HG02852 (cell line): ENCODE measurements at regions not wholly inside any gene's neighbourhood (a gene's known extent, or its start where the extent isn't known, plus 50 kb on each side); places are given as distances from the start of the nearest gene placed in this dataset.
"Not testable (repeated sequence)": the region's sequence is repeated elsewhere in the genome, so short reads cannot be mapped to it uniquely, and the experiment has no call there.

Experiments
- ATAC-seq: cut with Tn5 transposase; IDR thresholded peaks from one replicate; pipeline ENCODE4 v1.9.1; 2021; ENCODE audit warnings: mild to moderate bottlenecking, moderate library complexity; ENCODE audit not compliant: unreplicated experiment

DNA sequence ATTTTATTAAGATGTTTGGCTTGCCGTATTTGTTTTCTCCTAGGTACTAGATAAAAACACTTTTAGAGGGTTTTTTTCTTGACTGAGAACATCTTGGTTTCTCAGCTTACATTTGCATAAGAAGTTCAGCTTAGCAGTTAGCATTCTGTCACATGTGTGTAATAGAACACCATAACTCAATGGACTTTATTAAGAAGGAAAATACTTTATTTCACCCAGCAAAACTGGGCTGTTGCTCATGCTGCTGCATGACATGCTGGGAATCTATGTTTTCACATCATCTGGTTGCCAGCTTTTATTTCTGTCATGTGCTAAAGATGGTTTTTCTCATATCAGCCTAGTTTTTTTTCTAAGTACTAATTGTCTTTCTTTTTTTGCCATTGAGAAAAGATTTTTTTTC is 144.6 kb downstream of the UTRN start:
- no peak for ATAC-seq

DNA sequence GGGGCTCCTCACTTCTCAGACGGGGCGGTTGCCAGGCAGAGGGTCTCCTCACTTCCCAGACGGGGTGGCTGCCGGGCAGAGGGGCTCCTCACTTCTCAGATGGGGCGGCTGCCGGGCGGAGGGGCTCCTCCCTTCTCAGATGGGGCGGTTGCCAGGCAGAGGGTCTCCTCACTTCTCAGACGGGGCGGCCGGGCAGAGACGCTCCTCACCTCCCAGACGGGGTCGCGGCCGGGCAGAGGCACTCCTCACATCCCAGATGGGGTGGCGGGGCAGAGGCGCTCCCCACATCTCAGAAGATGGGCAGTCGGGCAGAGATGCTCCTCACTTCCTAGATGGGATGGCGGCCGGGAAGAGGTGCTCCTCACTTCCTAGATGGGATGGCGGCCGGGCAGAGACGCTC is 148.3 kb downstream of the UTRN start:
- not testable (repeated sequence) for ATAC-seq

DNA sequence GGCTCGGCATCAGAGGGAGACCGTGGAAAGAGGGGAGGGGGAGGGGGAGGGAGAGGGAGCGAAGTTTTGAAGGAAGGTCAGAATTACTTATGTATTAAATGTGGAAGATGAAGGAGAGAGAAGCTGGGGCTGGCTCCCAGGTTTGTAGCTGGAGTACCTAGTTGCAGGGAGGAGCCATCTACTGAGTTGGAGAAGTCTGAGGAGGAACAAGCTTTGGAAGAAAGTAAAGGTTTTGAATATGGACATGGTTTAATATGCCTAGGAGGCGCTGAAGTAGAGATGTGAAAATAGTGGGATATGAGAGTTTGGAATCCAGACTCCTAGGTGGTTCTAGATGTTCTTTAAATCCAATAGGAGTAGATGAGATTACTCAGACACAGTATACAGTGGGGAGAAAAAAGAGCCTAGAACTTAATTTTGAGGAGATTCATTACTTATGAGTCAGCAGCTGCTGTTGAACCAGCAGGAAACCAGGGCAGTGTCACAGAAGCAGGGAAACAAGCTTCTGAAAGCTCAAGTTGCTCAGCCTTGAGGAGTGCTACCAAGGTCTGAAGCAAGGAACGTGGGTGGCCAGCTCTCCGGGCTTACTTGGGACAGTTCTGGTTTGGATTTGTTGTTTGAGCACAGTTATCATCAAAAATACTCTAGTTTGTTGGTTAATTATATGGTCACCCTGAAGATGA is 149.3 kb downstream of the UTRN start:
- ATAC-seq: no peak

DNA sequence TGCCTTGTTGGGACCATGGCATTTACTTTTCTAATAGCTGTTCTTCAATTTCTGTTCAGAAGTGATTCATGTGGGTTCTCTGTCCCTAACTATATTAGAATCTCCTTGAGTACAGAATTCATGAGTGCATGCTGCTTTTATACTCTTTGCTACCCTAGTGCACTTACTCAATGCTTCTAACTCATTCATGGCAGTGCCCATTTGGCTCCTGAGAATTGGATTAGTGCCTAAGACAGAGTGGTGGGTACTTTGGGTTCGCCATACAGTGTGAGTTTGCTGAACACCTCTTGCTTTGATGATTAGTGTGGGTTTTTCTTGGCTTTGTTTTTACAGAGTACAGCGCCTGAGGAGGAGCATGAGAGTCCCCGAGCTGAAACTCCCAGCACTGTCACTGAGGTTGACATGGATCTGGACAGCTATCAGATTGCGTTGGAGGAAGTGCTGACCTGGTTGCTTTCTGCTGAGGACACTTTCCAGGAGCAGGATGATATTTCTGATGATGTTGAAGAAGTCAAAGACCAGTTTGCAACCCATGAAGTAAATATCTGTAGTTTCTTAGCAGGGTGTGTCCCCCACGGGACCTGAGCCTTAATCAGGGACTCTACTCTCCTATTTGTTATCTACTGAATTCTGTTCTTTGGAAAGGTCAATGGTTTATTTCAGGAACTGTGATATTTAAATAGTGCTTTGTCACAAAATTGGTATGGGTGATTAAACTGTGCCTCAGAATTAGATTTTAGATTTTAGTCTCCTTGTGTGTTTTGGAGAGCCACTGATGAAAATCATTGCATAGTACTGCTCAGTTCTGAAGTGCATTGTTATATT is 150.7 kb downstream of the UTRN start:
- no peak for ATAC-seq

DNA sequence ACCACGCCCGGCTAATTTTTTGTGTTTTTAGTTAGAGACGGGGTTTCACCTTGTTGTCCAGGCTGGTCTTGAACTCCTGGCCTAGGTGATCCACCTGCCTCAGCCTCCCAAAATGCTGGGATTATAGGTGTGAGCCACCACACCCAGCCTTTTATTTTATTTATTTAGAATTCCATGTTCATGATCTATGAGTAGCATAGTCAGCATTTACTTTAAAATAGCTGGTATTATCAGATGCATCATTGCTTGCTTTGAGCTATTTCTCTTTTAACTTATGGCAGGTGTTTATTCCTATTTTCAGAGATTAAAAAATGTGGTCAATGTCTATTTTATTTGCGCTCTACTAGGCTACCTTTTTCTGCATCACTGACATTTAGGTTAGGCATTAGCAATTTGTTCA is 152.0 kb downstream of the UTRN start:
- no peak for ATAC-seq

DNA sequence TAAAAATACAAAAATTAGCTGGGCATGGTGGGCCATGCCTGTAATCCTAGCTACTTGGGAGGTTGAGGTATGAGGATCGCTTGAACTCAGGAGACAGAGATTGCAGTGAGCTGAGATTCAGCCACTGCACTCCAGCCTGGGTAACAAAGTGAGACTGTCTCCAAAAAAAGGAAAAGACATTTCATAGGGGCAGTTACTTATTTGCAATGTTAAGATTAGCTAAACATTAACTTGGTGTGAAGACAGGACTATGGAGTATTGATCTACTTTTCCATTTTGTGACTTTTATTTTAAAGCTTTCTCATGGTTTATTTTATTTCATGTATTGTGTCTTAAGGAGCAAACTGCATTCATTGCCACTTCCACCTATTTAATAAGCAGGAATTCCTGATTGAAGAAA is 153.0 kb downstream of the UTRN start:
- no peak for ATAC-seq

DNA sequence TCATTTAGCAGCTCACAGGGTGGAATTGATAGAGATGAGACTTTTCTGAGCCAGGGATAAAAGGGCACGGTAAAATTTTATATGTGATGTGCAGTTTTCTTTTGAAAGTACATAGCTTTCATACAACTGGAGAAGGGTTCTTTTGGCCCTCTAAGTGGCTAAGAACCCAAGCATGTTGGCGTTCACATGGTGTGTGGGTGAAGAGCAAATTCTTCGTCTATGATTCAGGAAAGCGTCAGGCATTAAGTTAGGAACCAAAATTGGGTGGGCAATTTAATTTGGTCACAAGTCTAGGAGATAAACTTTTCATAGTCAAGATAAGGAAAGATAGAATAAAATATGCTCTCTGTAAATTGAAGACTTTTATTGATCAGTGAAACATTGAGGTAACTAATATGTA is 153.9 kb downstream of the UTRN start:
- no peak for ATAC-seq

DNA sequence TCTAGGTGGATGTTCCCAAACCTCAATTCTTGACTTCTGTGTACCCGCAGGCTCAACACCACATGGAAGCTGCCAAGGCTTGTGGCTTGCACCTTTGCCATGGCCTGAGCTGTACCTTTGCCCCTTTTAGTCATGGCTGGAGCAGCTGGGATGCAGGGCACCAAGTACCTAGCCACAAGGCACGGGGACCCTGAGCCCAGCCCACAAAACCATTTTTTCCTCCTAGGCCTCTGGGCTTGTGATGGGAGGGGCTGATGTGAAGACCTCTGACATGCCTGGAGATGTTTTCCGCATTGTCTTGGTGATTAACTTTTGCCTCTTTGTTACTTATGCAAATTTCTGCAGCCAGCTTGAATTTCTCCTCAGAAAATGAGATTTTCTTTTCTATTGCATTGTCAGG is 156.7 kb downstream of the UTRN start:
- ATAC-seq: not testable (repeated sequence)

DNA sequence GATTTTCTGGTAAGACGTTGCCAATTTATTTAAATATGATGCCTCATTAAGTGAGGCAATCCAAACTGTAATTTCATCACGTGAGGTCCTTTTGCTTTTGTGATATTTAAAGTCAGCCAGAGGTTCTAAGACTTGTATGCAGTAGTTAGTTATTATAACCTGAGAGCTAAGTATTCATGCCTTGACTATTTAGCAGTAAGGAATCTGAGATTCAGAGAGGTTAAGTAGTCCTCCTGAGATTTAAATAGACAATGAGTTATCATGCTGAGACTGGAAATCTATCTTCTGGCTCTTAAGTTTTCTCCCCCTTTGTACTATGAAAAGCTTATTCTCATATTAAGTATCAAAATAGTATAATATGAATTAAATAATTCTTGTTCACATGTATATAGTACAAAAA is 158.0 kb downstream of the UTRN start:
- ATAC-seq: no peak

DNA sequence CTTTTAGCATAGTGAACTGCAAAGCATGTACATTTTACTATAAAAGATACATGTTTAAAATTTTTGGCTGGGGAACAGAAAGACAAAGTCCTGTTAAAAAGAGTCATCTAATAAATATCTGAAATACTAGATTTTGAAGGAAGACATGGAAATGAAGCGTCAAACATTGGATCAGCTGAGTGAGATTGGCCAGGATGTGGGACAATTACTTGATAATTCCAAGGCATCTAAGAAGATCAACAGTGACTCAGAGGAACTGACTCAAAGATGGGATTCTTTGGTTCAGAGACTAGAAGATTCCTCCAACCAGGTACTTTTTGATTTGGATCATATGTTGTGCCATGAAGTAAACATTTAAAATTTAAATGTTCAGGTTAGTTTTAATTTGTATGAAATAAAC is 162.3 kb downstream of the UTRN start:
- ATAC-seq: no peak

DNA sequence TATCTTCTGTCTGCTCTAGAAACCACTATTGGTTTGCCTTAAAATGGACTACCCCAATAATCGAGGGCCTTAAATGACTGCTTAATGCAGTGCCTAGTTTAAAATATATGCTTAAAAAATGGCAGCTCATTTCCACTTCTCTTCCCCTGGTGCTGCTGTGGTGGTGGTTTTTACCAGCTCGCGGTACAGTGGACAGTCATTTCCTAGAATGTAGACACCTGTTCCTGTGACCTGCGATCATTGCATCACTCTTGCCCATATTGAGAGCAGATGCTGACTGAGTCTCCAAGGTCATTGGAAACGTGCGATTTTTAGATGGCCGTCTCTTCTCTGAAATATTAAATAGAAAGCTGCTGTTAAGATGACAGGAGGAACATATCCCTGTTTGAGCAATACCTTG is 164.1 kb downstream of the UTRN start:
- no peak for ATAC-seq

DNA sequence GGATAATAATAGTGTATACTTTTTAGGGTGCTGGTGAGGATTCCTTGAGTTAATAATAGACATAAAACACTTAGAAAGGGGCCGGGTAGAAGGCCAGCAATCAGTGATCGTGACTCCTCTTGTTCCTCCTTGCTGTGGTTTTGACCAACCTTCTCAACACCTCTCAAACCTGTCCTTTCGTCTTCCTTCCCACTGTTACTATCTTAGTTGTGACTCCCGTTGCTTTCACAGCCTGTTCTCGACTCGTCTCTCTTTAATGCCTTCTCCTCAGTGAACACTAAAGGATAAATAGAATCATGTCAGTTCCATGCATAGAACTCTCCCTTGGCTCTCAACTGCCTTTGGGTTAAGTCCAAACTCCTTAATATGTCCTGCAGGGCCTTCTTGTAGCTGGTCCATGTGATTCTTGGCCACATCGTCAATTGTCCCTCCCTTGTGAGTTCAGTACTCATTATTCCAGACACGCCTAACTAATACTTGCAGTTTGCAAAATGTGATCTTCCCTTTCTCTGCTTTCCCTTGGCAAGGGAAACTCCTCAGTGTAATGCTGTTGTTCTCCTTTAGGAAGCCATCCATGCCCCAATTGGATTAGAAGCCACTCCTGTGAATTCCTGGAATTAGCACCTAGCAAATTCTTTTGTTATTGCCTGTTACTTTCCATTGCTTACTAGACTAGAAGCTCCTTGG is 164.9 kb downstream of the UTRN start:
- no peak for ATAC-seq

DNA sequence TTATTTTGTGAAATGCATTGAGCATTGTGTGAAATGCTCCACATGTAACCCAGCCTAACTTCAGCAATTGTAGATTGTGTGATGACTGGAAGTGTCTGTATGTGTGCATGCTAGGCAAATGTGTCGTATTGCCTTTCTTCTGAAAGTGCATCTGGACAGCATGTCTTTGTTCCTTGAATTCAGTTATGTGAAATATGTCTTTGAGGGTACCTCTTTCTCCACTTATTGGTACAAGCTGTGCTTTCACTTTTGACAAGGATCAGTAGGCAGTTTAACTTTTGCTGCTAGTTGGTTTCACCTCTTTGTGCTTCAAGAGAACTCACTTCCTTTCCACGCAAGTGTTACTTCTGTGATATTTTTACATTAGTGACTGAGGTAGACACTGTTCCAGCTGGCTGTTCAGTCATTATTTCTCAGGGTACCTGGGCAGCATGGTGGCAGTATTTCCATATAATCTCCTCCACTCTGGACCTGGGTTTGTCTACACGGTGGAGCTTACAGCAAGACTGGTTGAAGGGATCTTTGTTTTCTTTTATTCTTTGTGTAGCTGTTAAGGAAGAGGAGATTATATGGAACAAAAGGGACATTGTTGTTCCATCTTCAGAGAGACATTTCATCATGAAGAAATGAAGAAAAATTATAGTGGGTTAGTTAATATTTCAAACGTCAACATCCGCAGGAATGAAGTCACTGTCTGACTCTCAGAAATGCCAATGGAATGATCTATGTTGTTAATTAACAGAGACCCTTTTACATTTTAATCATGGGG is 175.4 kb downstream of the UTRN start:
- ATAC-seq: peak; percentile 82

DNA sequence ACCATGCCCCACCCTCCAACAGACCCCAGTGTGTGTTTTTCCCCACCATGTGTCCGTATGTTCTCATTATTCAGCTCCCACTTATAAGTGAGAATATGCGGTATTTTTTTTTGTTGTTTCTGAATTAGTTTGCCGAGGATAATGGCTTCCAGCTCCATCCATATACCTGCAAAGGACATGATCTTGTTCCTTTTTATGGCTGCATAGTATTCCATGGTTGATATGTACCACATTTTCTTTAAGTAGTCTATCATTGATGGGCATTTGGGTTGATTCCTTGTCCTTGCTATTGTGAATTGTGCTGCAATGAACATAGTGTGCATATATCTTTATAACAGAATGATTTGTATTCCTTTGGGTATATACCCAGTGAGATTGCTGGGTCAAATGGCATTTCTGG is 176.9 kb downstream of the UTRN start:
- no peak for ATAC-seq

DNA sequence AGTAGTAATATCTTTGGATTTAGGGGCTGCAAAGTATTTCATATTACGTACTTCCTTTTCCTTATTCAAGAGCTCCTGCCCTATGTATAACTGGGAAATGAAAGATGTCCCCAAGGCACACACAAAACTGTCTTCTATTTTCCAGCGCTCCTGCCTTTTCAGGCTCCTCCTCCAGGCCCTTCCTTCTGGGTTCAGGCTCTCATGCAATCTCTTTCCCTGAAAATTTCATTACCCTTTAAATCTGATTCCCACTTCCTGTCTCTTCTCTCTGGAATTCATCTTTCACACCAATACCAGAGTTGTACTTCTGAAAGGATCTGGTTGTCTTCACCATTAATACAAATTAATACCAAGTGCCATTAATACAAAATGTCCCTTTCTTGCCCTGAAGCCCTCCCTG is 181.6 kb downstream of the UTRN start:
- ATAC-seq: no peak

DNA sequence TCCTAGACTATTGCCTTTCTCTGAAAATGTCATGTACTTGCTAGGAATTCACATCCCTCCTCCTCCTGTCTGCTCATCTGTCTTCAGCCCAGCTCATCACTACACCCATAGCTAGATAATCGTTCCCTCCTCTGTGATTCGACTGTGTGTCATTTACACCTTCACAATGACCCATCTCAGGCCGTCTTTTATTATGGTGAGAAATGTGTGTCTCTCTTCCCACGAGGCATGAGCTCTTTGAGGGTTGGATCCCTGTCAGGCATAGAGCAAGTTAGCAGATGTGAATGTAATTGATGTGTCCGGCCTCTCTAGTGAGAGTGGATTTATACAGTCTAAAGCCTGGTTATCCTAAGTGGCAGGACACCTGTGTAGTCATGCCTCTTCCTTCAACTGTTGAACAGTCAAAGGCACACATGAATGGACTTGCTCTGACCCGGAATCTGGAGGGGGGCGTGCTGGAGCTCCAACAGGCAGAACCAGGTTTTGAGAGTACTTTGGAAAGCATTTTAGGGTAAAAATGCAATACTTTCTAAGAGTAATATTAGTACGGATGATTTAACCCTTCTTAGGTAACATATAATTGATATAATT is 182.1 kb downstream of the UTRN start:
- no peak for ATAC-seq

DNA sequence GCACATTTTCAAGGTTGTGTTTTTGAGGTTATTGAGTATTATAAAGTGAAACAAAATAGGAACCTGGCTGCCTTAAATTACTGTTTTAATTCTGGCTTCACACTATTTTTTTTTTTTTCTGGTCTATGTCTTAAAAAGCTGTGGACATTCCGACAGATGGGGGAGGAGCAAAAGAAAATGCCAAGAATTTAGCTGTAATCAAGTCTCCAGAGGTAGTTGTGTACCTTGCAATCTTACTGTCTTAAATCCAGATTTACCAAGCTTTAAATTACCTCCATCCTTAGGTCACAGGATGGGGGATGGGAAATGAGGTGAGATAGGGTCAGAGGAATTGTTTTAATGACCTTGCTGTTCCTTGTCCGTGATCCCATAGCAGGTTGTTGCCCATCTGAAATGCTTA is 182.8 kb downstream of the UTRN start:
- ATAC-seq: no peak

DNA sequence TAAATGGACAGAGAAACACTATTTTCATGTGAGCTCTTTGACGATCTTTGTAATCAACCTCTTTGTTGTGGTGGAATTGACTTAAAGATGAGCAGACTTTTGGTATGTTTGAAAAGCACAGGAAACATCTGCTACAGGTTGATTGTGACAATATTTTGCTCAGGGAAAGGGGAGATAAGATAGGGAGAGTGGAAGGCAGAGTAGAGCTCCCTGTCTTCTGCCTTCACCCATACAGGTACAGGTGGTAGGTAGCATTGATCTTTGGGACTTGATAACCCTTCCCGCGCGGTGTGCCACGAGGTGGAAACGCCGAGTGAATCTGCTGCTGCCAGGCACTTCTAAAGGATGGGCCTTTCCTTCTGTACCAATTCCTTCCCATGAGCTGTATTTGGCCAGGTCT is 183.6 kb downstream of the UTRN start:
- no peak for ATAC-seq

DNA sequence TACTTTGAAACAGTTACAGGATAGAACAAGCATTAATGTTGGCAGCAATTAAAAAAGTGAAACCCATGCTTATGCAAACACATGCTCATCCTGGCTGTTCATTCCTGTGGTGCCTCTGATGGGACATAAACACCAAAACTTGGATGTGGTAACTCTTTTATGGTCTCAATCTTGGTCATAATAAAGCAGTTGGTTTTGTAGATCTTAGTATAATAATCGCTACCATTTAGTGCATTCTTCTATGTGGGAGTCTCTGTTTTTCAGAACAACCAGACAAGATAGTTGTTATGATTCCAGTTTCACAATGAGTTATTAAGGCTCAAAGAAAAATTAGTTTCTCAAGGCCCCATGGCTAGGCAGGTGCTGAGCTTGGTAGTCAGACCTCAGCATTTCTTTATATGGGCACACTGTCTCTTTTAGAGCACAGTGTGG is 184.0 kb downstream of the UTRN start:
- peak; percentile 81 for ATAC-seq

DNA sequence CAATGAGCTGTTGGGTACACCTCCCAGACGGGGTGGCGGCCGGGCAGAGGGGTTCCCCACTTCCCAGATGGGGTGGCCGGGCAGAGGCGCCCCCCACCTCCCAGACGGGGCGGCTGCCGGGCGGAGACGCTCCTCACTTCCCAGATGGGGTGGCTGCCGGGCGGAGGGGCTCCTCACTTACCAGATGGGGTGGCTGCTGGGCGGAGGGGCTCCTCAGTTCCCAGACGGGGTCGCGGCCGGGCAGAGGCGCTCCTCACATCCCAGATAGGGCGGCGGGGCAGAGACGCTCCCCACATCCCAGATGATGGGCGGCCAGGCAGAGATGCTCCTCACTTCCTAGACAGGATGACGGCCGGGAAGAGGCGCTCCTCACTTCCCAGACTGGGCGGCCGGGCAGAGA is 185.1 kb downstream of the UTRN start:
- not testable (repeated sequence) for ATAC-seq

DNA sequence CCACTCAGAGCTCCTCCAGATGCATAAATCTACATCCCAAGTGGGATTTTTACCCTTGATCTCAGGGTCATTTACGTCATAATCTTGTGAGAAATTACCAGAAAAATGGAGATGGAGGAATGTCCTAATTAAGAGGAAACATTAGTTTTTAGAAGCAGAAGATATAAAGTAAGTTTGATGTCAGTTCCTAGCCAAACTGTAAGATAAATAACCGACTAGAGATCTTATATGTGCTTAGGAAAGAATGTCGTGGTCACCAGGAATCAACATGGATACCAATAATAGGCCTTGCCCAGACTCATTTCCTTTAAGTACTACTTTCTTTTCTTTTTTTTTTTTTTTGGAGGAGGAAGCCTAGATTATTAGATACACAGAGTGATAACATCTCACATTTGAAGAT is 186.9 kb downstream of the UTRN start:
- ATAC-seq: no peak
